H9 (cell line): ENCODE measurements at regions not wholly inside any gene's neighbourhood (a gene's known extent, or its start where the extent isn't known, plus 50 kb on each side); places are given as distances from the start of the nearest gene placed in this dataset.

Experiments used
- DNase-seq: peaks from one replicate; pipeline ENCODE4 v3.0.0-alpha.2; 2017
- H2AFZ ChIP-seq: one replicate; pipeline ENCODE4 v1.6.1; 2013; ENCODE audit warnings: mild to moderate bottlenecking, low read length, control low read depth, moderate library complexity
- H2AK5ac ChIP-seq: 2 replicates; pipeline ENCODE4 v1.6.1; 2013; ENCODE audit warnings: low read length, control low read depth, mixed read lengths; ENCODE audit not compliant: insufficient read length
- H2BK120ac ChIP-seq: one replicate; pipeline ENCODE4 v1.6.1; 2013; ENCODE audit warnings: low read depth, mild to moderate bottlenecking, low read length, control low read depth, inconsistent platforms; ENCODE audit not compliant: poor library complexity, severe bottlenecking
- H2BK12ac ChIP-seq: 2 replicates; pipeline ENCODE4 v1.6.1; 2013; ENCODE audit warnings: low read length, control low read depth, mixed read lengths, low read depth; ENCODE audit not compliant: insufficient read length
- H2BK15ac ChIP-seq: 2 replicates; pipeline ENCODE4 v1.6.1; 2013; ENCODE audit warnings: low read depth, low read length, control low read depth
- H2BK20ac ChIP-seq: one replicate; pipeline ENCODE4 v1.6.1; 2013; ENCODE audit warnings: low read depth, mild to moderate bottlenecking, low read length, control low read depth, inconsistent platforms; ENCODE audit not compliant: poor library complexity, severe bottlenecking
- H2BK5ac ChIP-seq: 2 replicates; pipeline ENCODE4 v1.6.1; 2013; ENCODE audit warnings: low read length, control low read depth, mixed read lengths; ENCODE audit not compliant: insufficient read length
- H3K14ac ChIP-seq: 2 replicates; pipeline ENCODE4 v1.6.1; 2013; ENCODE audit warnings: low read length, control low read depth; ENCODE audit not compliant: insufficient read depth
- H3K18ac ChIP-seq: 2 replicates; pipeline ENCODE4 v1.6.1; 2013; ENCODE audit warnings: low read depth, mild to moderate bottlenecking, mixed read lengths, low read length, control low read depth; ENCODE audit not compliant: insufficient read length
- H3K23ac ChIP-seq: 2 replicates; pipeline ENCODE4 v1.6.1; 2013; ENCODE audit warnings: low read length, control low read depth, mixed read lengths, low read depth; ENCODE audit not compliant: insufficient read length
- H3K23me2 ChIP-seq: 2 replicates; pipeline ENCODE4 v1.6.1; 2013; ENCODE audit warnings: low read depth, mild to moderate bottlenecking, mixed read lengths, low read length, control low read depth; ENCODE audit not compliant: insufficient read length, poor library complexity, severe bottlenecking
- H3K27ac ChIP-seq: 2 replicates; pipeline ENCODE4 v1.5.1; 2013; ENCODE audit warnings: low read length, control low read depth, mixed read lengths, low read depth; ENCODE audit not compliant: insufficient read length
- H3K27me3 ChIP-seq: 2 replicates; pipeline ENCODE4 v1.6.1; 2013; ENCODE audit warnings: low read length, control low read depth, inconsistent platforms; ENCODE audit not compliant: insufficient read depth
- H3K4ac ChIP-seq: 2 replicates; pipeline ENCODE4 v1.6.1; 2013; ENCODE audit warnings: low read depth, mild to moderate bottlenecking, control low read depth, inconsistent platforms, low read length, moderate library complexity
- H3K4me1 ChIP-seq: 2 replicates; pipeline ENCODE4 v1.6.1; 2013; ENCODE audit warnings: low read length, control low read depth, inconsistent platforms; ENCODE audit not compliant: insufficient read depth
- H3K4me2 ChIP-seq: 2 replicates; pipeline ENCODE4 v1.6.1; 2013; ENCODE audit warnings: low read length, control low read depth, mixed read lengths; ENCODE audit not compliant: insufficient read length, insufficient read depth
- H3K56ac ChIP-seq: 2 replicates; pipeline ENCODE4 v1.6.1; 2013; ENCODE audit warnings: low read depth, mild to moderate bottlenecking, mixed read lengths, low read length, control low read depth; ENCODE audit not compliant: insufficient read length
- H3K79me1 ChIP-seq: 2 replicates; pipeline ENCODE4 v1.6.1; 2013; ENCODE audit warnings: low read depth, mild to moderate bottlenecking, moderate library complexity, low read length, control low read depth, inconsistent platforms; ENCODE audit not compliant: insufficient read depth, poor library complexity, severe bottlenecking
- H3K79me2 ChIP-seq: 2 replicates; pipeline ENCODE4 v1.6.1; 2013; ENCODE audit warnings: low read length, control low read depth, inconsistent platforms; ENCODE audit not compliant: insufficient read depth
- H3K9ac ChIP-seq: 2 replicates; pipeline ENCODE4 v1.6.1; 2013; ENCODE audit warnings: low read length, control low read depth, mixed read lengths; ENCODE audit not compliant: insufficient read length; ENCODE audit errors: extremely low read depth
- H3K9me3 ChIP-seq: one replicate; pipeline ENCODE4 v1.6.1; 2013; ENCODE audit warnings: low read depth, low read length, inconsistent platforms; ENCODE audit not compliant: control insufficient read depth
- H3T11ph ChIP-seq: one replicate; pipeline ENCODE4 v1.6.1; 2013; ENCODE audit warnings: mild to moderate bottlenecking, low read length, control low read depth, inconsistent platforms
- H4K20me1 ChIP-seq: one replicate; pipeline ENCODE4 v1.6.1; 2013; ENCODE audit not compliant: control insufficient read depth, insufficient read length, insufficient read depth
- H4K5ac ChIP-seq: 2 replicates; pipeline ENCODE4 v1.6.1; 2013; ENCODE audit warnings: low read depth, mild to moderate bottlenecking, mixed read lengths, low read length, control low read depth; ENCODE audit not compliant: insufficient read length
- H4K8ac ChIP-seq: replicated peaks from 2 replicates; pipeline ENCODE4 v1.6.1; 2013; ENCODE audit warnings: low read length, control low read depth, mixed read lengths, low read depth; ENCODE audit not compliant: insufficient read length
- H4K91ac ChIP-seq: 2 replicates; pipeline ENCODE4 v1.6.1; 2013; ENCODE audit warnings: low read depth, mild to moderate bottlenecking, moderate library complexity, mixed read lengths, low read length, control low read depth; ENCODE audit not compliant: insufficient read length
- H3K27ac Mint-ChIP-seq, 3 experiments: 2 replicates in 2 of 3; 3 replicates in 1 of 3; pipeline ENCODE4 v1.8.0; 2020 to 2021; ENCODE audit warnings: mixed read lengths in 3 of 3, mild to moderate bottlenecking in 1 of 3, moderate library complexity in 1 of 3
- H3K27me3 Mint-ChIP-seq: 2 replicates; pipeline ENCODE4 v1.8.0; 2021; ENCODE audit warnings: low read depth, mild to moderate bottlenecking, moderate library complexity, mixed read lengths
- H3K36me3 Mint-ChIP-seq, 3 experiments: 2 replicates in 2 of 3; 3 replicates in 1 of 3; pipeline ENCODE4 v1.8.0; 2020 to 2021; ENCODE audit warnings: low read depth in 3 of 3, mixed read lengths in 3 of 3; ENCODE audit not compliant: insufficient read depth in 1 of 3
- H3K4me1 Mint-ChIP-seq, 2 experiments: 2 replicates each; pipeline ENCODE4 v1.8.0; 2020; ENCODE audit warnings: mixed read lengths in 2 of 2
- H3K4me3 Mint-ChIP-seq, 2 experiments: 2 replicates in 1 of 2; 3 replicates in 1 of 2; pipeline ENCODE4 v1.8.0; 2020 to 2021; ENCODE audit warnings: mild to moderate bottlenecking in 2 of 2, mixed read lengths in 2 of 2, moderate library complexity in 1 of 2
- H3K9me3 Mint-ChIP-seq, 2 experiments: 2 replicates in 1 of 2; 3 replicates in 1 of 2; pipeline ENCODE4 v1.8.0; 2020; ENCODE audit warnings: mild to moderate bottlenecking in 2 of 2, mixed read lengths in 2 of 2, moderate library complexity in 1 of 2
- CTCF ChIP-seq: fragments of 200-600 bp; sonication (generic); conservative IDR thresholded peaks from 3 replicates; pipeline ENCODE4 v1.8.0; 2021; ENCODE audit warnings: antibody characterized with exemption, mild to moderate bottlenecking
- WGBS: extraction: QIAGEN DNeasy Blood & Tissue Kit; methylation state at CpG from one replicate; pipeline ENCODE4 v1.1.7; 2013; ENCODE audit warnings: missing lambda C conversion rate, low lambda C conversion rate, mixed read lengths; ENCODE audit not compliant: insufficient read length; ENCODE audit errors: extremely low coverage; 5-methylcytosine and 5-hydroxymethylcytosine counted together

DNA sequence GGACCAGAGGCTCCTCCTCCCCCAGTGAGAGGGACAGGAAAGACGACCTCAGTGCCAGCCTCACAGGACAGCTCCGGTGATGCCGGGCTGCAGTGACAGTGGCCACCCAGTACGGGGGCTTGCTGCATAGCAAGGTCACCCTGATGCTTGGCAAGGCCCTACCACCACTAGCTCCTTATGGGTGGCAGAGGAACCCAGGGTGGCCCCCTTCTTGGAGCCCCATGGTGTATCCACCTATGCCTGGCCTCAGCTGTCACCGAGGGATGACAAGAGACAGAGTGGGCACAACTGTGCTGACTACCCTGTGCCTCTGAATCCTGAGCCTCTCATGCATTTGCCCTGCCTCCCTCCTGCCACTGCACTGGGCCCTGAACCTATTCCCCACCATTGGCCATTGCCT, 809.2 kb downstream of the TBC1D22A start:
- H2AK5ac ChIP-seq = no peak overlapping the region
- H4K91ac ChIP-seq = no peak overlapping the region
- H2BK12ac ChIP-seq = no peak overlapping the region
- no peak overlapping the region for H3K14ac ChIP-seq
- no peak overlapping the region for H4K5ac ChIP-seq
- no peak overlapping the region for H2AFZ ChIP-seq
- Mint-ChIP-seq H3K27ac (peak overlapping the region in 1 of 3 experiments; percentile 83; a peak in 1 of 7 replicates), H3K9me3 (peaks cover 38 to 98% of the 10 kb centered on the region in 2 experiments), H3K4me3 (no peak overlapping the region; a peak in 1 of 5 replicates), H3K36me3 (peaks cover 2 to 62% (median 40%) of the 10 kb centered on the region in 3 experiments; a peak in 6 of 7 replicates), H3K4me1 (no peaks in the 10 kb centered on the region), H3K27me3 (peaks cover 3% of the 10 kb centered on the region)
- no CpG with 5 or more reads among the region's 5 CpGs for WGBS
- H3K79me1 ChIP-seq = no peaks in the 10 kb centered on the region
- H3K23ac ChIP-seq = no peak overlapping the region
- no peak overlapping the region for H3K56ac ChIP-seq
- H3K27ac ChIP-seq = no peak overlapping the region
- H3K9ac ChIP-seq = no peak overlapping the region
- no peak for TF ChIP-seq CTCF
- H3K9me3 ChIP-seq = peaks cover 93% of the 10 kb centered on the region
- no peaks in the 10 kb centered on the region for H3K4me1 ChIP-seq
- H2BK15ac ChIP-seq = no peak overlapping the region
- no peak overlapping the region for H3K4me2 ChIP-seq
- H3K79me2 ChIP-seq = no peaks in the 10 kb centered on the region
- H2BK120ac ChIP-seq = no peak overlapping the region
- H2BK5ac ChIP-seq = no peak overlapping the region
- H3K18ac ChIP-seq = no peak overlapping the region
- no peak overlapping the region for H3K4ac ChIP-seq
- H3T11ph ChIP-seq = no peak overlapping the region
- H3K23me2 ChIP-seq = no peaks in the 10 kb centered on the region
- H2BK20ac ChIP-seq = no peak overlapping the region
- H4K20me1 ChIP-seq = no peaks in the 10 kb centered on the region
- no peak for DNase-seq
- no peaks in the 10 kb centered on the region for H3K27me3 ChIP-seq
- H4K8ac ChIP-seq = no peak overlapping the region
